Stimulated activated CD4-positive, alpha-beta T cell treated with anti-CD3 and anti-CD28 coated beads, Interleukin-1b, Interleukin-23, amount 100 ng/mL, for 24 hours (primary cell): ENCODE measurements at regions not wholly inside any gene's neighbourhood (a gene's known extent, or its start where the extent isn't known, plus 50 kb on each side); places are given as distances from the start of the nearest gene placed in this dataset.

Experiments used
- DNase-seq, 4 experiments: peaks; one replicate each; pipeline ENCODE4 v3.0.0-alpha.2; 2020; ENCODE audit warnings: low read depth in 4 of 4, low spot score in 1 of 4

- no peak for DNase-seq
These were observed 157.9 kb downstream of the RPS12 start for GRCh38 chr6:132972254-132972653.

DNA sequence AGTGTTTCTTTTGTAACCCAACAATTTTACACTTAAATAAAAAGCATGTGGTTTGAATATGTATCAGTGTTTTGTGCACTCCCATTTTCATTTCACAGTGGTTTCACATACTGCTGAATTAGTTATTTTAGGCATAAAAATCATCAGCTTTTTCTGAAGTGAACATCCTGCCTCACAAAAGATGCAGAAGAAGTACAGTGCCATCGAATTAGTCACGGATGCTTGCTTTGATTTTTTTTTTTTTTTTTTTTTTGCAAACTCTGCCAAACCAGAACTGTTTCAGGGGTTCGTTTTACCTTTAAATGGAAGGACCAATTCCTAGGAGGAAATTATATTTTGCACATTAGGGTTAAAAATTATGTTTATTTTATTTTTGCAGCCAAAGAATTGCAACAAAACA lies 158.6 kb downstream of the RPS12 start:
- no peak for DNase-seq

- DNase-seq: no peak
These were observed 159.2 kb downstream of the RPS12 start for GRCh38 chr6:132973514-132973993.

DNA sequence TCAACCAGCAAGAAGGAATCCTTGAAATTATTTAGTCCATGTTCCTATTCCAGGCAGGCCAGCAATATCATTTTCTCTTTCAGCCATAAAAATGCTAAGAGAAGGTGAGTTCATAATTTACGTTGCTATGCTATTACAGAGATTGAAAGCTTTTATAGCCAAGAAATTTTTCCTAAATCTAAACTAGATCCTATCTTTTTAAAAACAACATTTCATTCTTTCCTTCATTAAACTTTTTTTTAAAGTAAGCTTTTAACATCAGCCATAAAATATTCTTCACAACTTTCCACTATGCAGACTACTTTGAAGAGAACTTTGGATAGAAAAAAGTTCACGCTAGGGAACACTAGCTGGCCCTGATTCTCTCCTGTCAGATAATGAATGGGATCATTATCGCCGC lies 159.8 kb downstream of the RPS12 start:
- no peak for DNase-seq

DNA sequence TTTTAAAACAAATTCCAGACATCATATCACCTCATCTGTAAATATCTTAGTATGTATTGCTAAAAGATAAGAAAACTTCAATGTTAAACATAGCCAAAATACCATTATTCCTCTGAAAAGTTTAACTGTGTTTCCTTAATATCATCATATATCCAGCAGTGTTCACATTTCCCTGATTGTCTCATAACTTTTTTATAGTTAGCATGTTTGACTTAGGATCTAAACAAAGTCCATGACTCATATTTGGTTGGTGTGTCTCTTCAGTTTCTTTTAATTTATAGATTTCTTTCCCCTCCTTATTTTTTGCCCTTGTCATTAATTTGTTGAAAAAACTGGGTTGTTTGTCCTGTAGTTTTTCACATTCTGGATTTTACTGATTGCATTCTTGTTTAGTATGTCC lies 163.0 kb downstream of the RPS12 start:
- no peak for DNase-seq

DNA sequence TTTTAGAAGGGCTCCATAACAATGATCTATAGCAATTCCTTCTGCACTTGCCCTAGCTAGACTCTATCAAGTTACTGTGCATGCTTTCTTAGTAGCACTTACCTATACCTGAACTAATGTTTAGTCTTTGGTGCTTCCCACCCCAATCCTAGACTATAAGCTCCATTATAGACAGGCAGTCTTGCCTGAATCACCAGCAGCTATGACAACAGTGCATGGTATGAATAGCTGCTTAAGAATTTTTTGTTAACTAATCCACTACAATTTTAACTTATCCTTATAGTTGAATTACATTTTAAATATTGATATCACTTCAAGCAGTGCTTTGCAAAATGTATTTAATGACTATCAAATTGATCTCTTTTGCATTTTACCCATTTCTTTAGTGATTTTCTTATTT lies 164.3 kb downstream of the RPS12 start:
- no peak for DNase-seq

- no peak for DNase-seq
These were observed 179.4 kb downstream of the RPS12 start for GRCh38 chr6:132993738-132994137.

DNA sequence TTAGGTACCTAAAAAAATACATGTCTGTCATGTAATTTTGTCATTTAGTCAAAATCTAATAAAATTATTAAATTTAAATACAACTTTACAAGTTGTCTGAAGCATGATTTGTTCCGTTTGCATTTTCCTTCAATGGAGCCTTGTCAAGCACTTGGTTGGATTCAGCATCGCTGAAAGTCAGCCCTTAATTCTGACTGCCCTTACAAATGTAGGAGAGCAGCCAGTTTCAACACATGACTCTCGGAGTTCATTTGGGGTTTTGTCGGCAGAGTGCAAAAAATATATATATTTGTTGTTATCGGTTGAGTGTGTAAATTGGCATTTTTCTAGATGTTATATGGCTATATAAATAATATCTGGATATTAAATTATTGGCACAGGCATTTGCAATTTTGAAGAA lies 180.6 kb downstream of the RPS12 start:
- no peak for DNase-seq

DNA sequence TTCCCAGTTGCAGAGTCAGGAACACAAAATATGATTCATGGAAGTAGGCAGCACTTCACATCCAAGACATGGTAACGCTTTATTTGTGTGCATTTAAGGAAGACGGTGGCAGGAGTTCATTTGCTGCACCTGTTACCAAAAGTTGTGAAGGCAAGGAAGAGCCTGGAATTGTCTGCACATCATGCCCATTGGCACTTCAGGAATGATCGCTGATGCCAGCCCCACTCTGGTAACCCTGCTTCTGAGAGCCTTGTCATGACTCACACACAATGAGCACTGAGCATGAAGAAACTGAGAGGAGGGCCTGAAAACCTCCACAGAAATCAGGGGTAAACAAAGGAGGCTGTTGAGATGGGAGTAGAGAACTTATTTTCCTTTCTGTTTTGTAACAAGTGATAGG lies 181.1 kb downstream of the RPS12 start:
- DNase-seq: no peak

DNA sequence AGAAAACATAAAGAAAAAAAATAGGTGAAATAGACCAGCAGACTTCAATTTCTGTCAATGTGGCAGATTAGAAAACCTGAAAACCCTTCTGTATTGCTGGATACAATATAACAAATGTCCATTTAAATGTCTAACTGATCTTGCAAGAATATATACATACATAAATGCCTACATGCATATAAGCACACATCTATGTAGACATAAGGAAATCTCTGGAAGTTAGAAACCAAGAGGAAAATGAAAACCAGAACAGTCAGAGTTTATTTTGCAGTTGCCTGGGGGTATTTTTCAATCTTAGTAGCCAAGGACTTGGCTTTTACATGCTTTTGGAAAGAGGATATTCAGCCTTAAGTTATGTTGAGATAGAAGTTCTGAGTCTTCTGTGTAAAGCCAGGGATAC lies 184.0 kb downstream of the RPS12 start:
- no peak for DNase-seq

DNA sequence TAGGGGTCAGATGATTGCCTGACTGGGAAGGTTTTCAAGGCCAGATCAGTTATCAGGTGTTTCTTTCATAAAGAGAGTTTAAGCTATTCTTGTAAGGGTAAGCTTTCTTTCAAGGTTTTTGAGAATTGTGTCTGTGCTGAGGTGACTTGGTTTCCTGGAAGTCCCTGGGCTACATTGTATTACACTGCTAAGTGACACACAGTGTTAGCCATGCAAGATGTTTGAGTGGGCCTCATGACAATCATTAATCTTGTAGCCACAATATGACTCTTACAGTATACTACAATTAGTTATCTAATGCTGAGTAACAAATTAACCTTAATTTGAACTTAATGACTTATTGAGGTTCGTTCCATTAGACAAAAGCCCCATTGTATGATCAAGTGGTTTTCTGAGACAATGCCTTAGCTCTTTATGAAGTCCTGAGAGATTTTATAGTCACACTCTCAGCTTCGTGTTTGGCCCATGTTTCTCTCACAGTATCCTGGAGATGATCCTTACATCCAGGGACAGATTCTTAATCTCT lies 186.7 kb downstream of the RPS12 start:
- no peak for DNase-seq

DNA sequence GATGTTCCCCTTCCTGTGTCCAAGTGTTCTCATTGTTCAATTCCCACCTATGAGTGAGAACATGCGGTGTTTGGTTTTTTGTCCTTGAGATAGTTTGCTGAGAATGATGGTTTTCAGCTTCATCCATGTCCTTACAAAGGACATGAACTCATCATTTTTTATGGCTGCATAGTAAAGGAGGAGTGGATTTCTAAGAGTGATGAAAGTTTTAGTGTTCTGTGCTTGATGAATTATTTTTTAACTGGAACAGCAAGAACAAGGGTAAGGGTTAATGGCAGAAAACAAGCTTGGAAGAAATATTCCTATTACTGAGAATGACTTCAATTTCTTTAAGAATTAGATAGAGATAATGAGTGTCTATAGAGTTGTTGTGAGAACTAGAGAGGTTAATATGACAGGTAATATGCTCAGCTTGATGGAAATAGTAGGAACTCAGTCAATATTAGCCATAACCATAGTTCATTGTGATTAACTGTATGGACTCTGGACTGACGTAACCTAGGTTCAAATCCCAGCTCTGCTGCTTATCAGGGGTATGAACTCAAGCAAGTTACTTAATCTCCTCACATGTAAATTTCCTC lies 190.0 kb downstream of the RPS12 start:
- DNase-seq: no peak

DNA sequence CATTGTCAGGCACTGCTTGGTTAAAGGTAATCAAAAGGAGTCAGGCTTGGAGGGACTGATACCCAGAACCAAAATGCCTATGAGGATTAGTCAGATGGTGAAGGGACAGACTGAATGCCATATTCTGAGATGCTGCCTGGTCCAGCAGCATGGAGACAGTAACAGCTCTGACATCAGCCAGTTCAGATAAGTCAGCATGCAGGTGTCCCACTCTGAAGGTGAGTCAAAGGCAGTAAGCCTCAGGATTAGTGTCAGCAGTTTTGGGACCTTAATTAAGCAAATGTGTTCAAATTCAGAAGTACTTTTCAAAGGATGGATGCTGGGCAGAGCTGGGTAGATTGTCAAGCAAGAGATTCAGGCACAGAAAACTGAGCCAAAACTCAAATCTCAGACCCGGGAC lies 198.4 kb downstream of the RPS12 start:
- DNase-seq: no peak

DNA sequence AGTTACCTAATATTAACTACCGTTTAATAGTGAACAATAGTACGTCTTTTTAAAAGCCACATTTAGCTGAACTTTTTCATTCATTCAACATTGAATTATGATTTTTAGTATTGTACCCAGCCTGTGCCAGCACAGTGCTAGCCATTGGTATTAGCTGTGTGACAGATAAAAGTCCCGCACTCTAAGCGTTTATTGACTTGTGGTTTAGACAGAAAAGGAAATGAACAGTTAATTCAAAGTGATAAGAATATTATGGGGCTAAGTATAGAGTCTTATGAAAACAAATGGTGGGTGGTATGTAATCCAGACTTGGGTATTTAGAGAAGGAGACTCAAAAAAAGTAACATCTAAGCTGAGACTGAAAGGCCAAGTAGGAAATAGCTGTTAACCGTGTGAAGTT lies 202.3 kb downstream of the RPS12 start:
- DNase-seq: no peak

DNA sequence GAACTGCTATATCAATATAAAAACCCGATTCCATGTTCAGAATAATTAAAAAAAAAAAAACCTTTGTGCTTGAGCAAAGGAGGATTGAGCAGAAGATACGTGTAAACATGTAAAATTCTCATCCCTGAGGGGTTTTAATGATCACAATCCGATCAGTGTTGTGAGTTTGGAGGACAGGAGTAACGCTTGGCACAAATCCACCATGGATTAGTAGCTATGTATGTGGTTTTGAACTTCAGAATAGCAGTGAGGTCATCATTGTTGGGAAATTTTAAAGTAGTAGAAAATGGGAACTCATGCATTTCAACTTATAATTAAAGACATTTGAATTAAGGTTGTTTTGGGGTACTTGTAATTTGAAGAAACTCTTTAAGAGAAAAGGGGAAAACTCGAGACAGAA lies 203.2 kb downstream of the RPS12 start:
- DNase-seq: no peak

- DNase-seq: no peak
These were observed 212.3 kb downstream of the RPS12 start for GRCh38 chr6:133026705-133027104.

GRCh38 chr6:133033263-133033662 lies 207.9 kb upstream of the EYA4 start:
- DNase-seq: no peak

GRCh38 chr6:133034509-133035206 lies 206.5 kb upstream of the EYA4 start:
- DNase-seq: no peak

DNA sequence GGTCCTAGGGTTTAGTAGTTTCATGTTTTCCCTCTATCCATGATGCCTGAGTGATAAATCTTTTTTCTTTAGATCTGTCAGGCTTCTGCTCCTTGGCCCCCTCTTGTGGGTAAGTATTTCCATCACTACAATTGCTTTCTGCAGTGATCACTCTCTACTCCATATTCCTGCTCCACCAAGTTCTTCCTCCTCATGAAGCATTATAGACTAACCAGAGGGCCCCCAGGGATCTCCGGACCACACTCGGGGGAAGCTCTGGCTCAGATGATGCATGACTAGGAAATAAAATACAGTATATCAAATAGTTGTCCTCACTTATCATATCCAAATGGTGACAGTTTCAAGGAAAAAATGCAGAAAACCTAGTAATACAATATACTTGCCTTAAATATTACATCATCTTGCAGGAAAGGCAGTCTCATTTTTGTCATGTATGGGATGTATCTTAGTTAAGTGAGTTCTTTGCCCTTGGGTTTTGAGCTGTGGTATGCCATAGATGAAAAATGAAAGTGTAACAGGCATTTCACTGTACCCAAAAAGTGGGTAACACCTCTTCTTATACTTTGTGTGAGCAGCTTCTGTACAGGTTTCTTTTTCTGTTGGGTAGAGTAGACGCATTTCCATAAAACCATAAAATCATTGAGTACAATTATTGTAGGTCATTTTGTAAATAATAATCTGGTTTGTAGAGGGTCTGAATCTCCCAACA lies 200.9 kb upstream of the EYA4 start:
- DNase-seq: no peak

- DNase-seq: no peak
These were observed 200.2 kb upstream of the EYA4 start for GRCh38 chr6:133040803-133041419.

- DNase-seq: no peak
These were observed 198.5 kb upstream of the EYA4 start for GRCh38 chr6:133042550-133043120.
